K562 (cell line): ENCODE measurements at regions not wholly inside any gene's neighbourhood (a gene's known extent, or its start where the extent isn't known, plus 50 kb on each side); places are given as distances from the start of the nearest gene placed in this dataset.

ENCODE experiments used
- ATAC-seq: fragments of 200-7000 bp; cut with Tn5 transposase; 3 replicates; pipeline ENCODE4 v1.9.1; 2020; ENCODE audit warnings: moderate library complexity
- BruUV-seq: library from RNA; stranded (reverse); fragments of 400-500 nt; replicated peaks from 2 replicates; lab custom pipeline; 2021; lab: Mats Ljungman, UMichigan
- CTCF ChIA-PET: fragments of 300-600 bp; formaldehyde crosslinking; extraction: SDS; loops from one replicate; lab custom pipeline; 2021; ENCODE audit warnings: low intra/inter-chr PET ratio; lab: Yijun Ruan, JAX
- POLR2A ChIA-PET: fragments of 300-600, 350-650 bp; sonication (Branson Sonifier 250); formaldehyde crosslinking; extraction: SDS; loops from one replicate; lab custom pipeline; 2021; ENCODE audit warnings: antibody characterized with exemption, inconsistent platforms; lab: Yijun Ruan, JAX
- DNase-seq, 4 experiments: peaks; one replicate each; pipeline versions ENCODE4 v3.0.0 to v3.0.0-alpha.2; 2011 to 2018; ENCODE audit warnings: low spot score in 3 of 4, mixed read lengths in 3 of 4; ENCODE audit errors: extremely low read depth in 1 of 4
- FAIRE-seq: peaks from 2 replicates; lab custom pipeline; 2011; peaks lifted over from hg19 to GRCh38; lab: Jason Lieb, UNC
- H2AFZ ChIP-seq: 2 replicates; pipeline ENCODE4 v1.6.0; 2011; ENCODE audit warnings: low read depth, low read length, control low read depth, inconsistent platforms
- H3K27ac ChIP-seq: fragments of 200-600 bp; 3 replicates; pipeline ENCODE4 v1.8.0; 2011; ENCODE audit warnings: low read depth, mild to moderate bottlenecking, control low read depth, inconsistent platforms, low read length, moderate library complexity, mixed read lengths; ENCODE audit errors: extremely low read depth
- H3K27me3 ChIP-seq, 2 experiments: fragments of 300-600 bp in 1 of 2; 2 replicates in 1 of 2; 3 replicates in 1 of 2; pipeline versions ENCODE4 v1.6.0 to v1.8.0; 2011; ENCODE audit warnings: inconsistent platforms in 2 of 2, low read length in 2 of 2, mild to moderate bottlenecking in 1 of 2, mixed read lengths in 1 of 2, moderate library complexity in 1 of 2; ENCODE audit not compliant: control insufficient read depth in 2 of 2, insufficient read depth in 2 of 2
- H3K36me3 ChIP-seq: fragments of 300-600 bp; 3 replicates; pipeline ENCODE4 v1.8.0; 2011; ENCODE audit warnings: mild to moderate bottlenecking, low read length, inconsistent platforms; ENCODE audit not compliant: control insufficient read depth, insufficient read depth
- H3K4me1 ChIP-seq, 2 experiments: fragments of 200-600 bp in 1 of 2; replicated peaks in 1 of 2; 2 replicates in 1 of 2; 3 replicates in 1 of 2; pipeline versions ENCODE4 v1.5.1 to v1.8.0; 2011; ENCODE audit warnings: inconsistent platforms in 2 of 2, low read length in 2 of 2, mild to moderate bottlenecking in 1 of 2, mixed read lengths in 1 of 2, moderate library complexity in 1 of 2; ENCODE audit not compliant: control insufficient read depth in 2 of 2, insufficient read depth in 2 of 2
- H3K4me2 ChIP-seq: 2 replicates; pipeline ENCODE4 v1.6.1; 2011; ENCODE audit warnings: low read length, control low read depth, inconsistent platforms, mixed read lengths; ENCODE audit not compliant: insufficient read depth
- H3K4me3 ChIP-seq: fragments of 200-600 bp; sonication (generic), shearing (Covaris generic); 2 replicates; pipeline ENCODE4 v1.5.1; 2016; ENCODE audit warnings: control low read depth, inconsistent platforms
- H3K79me2 ChIP-seq: fragments of 200-600 bp; 3 replicates; pipeline ENCODE4 v1.8.0; 2011; ENCODE audit warnings: low read length, inconsistent platforms; ENCODE audit not compliant: control insufficient read depth, insufficient read depth
- H3K9ac ChIP-seq, 2 experiments: 2 replicates each; pipeline versions ENCODE4 v1.6.0 to v1.6.1; 2011; ENCODE audit warnings: low read depth in 2 of 2, low read length in 2 of 2, control low read depth in 1 of 2, inconsistent platforms in 1 of 2, mild to moderate bottlenecking in 1 of 2, mixed read lengths in 1 of 2; ENCODE audit not compliant: insufficient read depth in 1 of 2
- H3K9me1 ChIP-seq: one replicate; pipeline ENCODE4 v1.6.0; 2011; ENCODE audit warnings: inconsistent platforms, mild to moderate bottlenecking, low read length, moderate library complexity; ENCODE audit not compliant: control insufficient read depth, insufficient read depth
- H3K9me3 ChIP-seq: replicated peaks from 2 replicates; pipeline ENCODE4 v1.5.1; 2011; ENCODE audit warnings: low read depth, low read length, inconsistent platforms; ENCODE audit not compliant: control insufficient read depth, insufficient read depth
- H4K20me1 ChIP-seq: replicated peaks from 2 replicates; pipeline ENCODE4 v1.6.1; 2011; ENCODE audit warnings: low read length, inconsistent platforms, mixed read lengths; ENCODE audit not compliant: control insufficient read depth, insufficient read depth
- ESRRB ChIP-seq: fragments of 250-450 bp; sonication (Bioruptor Pico); IDR thresholded peaks from 2 replicates; pipeline ENCODE4 v1.5.0; 2020; ENCODE audit warnings: mild to moderate bottlenecking, moderate library complexity, borderline replicate concordance
- ETS2 ChIP-seq: IDR thresholded peaks from 2 replicates; pipeline ENCODE4 v1.6.1; 2016; ENCODE audit warnings: borderline replicate concordance, missing genetic modification characterization, mild to moderate bottlenecking, moderate library complexity, missing compliant biosample characterization; ENCODE audit not compliant: poor library complexity, severe bottlenecking
- JUN ChIP-seq, 2 experiments: sonication (generic) in 1 of 2; formaldehyde crosslinking in 1 of 2; IDR thresholded peaks; 2 replicates each; pipeline versions ENCODE4 v1.6.1 to v1.8.0; 2012 to 2022; ENCODE audit warnings: borderline replicate concordance in 2 of 2, mild to moderate bottlenecking in 2 of 2, improper control_type of control experiment in 1 of 2, low read depth in 1 of 2, low read length in 1 of 2, missing genetic modification reagents in 1 of 2
- NFATC3 ChIP-seq: fragments of 450-650 bp; IDR thresholded peaks from 2 replicates; pipeline ENCODE4 v1.6.1; 2017; ENCODE audit warnings: mild to moderate bottlenecking
- NR4A1 ChIP-seq, 2 experiments: fragments of 250-450 bp in 1 of 2; fragments of 450-650 bp in 1 of 2; sonication (Bioruptor Pico) in 1 of 2; IDR thresholded peaks; 2 replicates each; pipeline versions ENCODE4 v1.4.0 to v1.6.1; 2016 to 2020; ENCODE audit warnings: mild to moderate bottlenecking in 2 of 2, missing compliant biosample characterization in 1 of 2, missing genetic modification characterization in 1 of 2, moderate library complexity in 1 of 2
- SFPQ ChIP-seq: fragments of 200-400 bp; formaldehyde crosslinking; IDR thresholded peaks from 2 replicates; pipeline ENCODE4 v1.6.1; 2017; ENCODE audit warnings: mild to moderate bottlenecking, low read depth, low read length, moderate library complexity
- STAT5B ChIP-seq: fragments of 250-450 bp; sonication (Bioruptor Pico); IDR thresholded peaks from 2 replicates; pipeline ENCODE4 v1.8.0; 2021; ENCODE audit warnings: mild to moderate bottlenecking, inconsistent platforms
- UBTF ChIP-seq, 2 experiments: IDR thresholded peaks; 2 replicates each; pipeline ENCODE4 v1.6.1; 2012; ENCODE audit warnings: improper control_type of control experiment in 2 of 2, low read depth in 2 of 2, low read length in 2 of 2, borderline replicate concordance in 1 of 2
- ZKSCAN1 ChIP-seq: fragments of 150-350 bp; IDR thresholded peaks from 2 replicates; pipeline ENCODE4 v1.6.1; 2016; ENCODE audit warnings: low read depth, low read length
- ZNF239 ChIP-seq: fragments of 250-450 bp; sonication (Bioruptor Pico); IDR thresholded peaks from 2 replicates; pipeline ENCODE4 v1.4.0; 2020; ENCODE audit warnings: mild to moderate bottlenecking
- ZNF384 ChIP-seq: IDR thresholded peaks from 2 replicates; pipeline ENCODE4 v1.6.1; 2012; ENCODE audit warnings: low read depth, low read length, improper control_type of control experiment
- ZNF668 ChIP-seq: fragments of 250-450 bp; sonication (Bioruptor Pico); IDR thresholded peaks from 2 replicates; pipeline ENCODE4 v1.8.0; 2022; ENCODE audit warnings: mild to moderate bottlenecking, inconsistent platforms
- WGBS: fragments of 100-300 bp; shearing (Covaris generic); methylation state at CpG from one replicate; pipeline ENCODE4 v1.1.6; 2016; ENCODE audit warnings: low coverage, mixed read lengths; ENCODE audit not compliant: insufficient coverage; ENCODE audit errors: missing lambda C conversion rate; 5-methylcytosine and 5-hydroxymethylcytosine counted together
- in situ Hi-C: fragments of 300-500 bp; cut with MboI; formaldehyde crosslinking; loops from 4 replicates; pipeline ENCODE4 v1.15.0; 2018; ENCODE audit warnings: inconsistent platforms, mixed read lengths
- intact Hi-C: fragments of 100-400 bp; cut with micrococcal nuclease; formaldehyde crosslinking; loops from 2 replicates; pipeline ENCODE4 v1.14.2; 2022
- TF ChIP-seq, protein P1 (sequence below): IDR thresholded peaks from 2 replicates; pipeline ENCODE4 v1.6.1; 2011; ENCODE audit not compliant: insufficient read length; ENCODE audit errors: extremely low read depth

GRCh38 chr6:169368200-169368599 lies 114.6 kb upstream of the THBS2 start:
- 0% methylated on average over 11 of the region's 11 CpGs for WGBS
- Histone ChIP-seq H3K4me3 (no peak overlapping the region), H3K9me3 (no peaks in the 10 kb centered on the region), H3K9me1 (no peaks in the 10 kb centered on the region), H3K9ac (no peak overlapping the region), H3K36me3 (no peaks in the 10 kb centered on the region), H3K27me3 (peaks cover 4 to 39% of the 10 kb centered on the region in 2 experiments; a peak in 3 of 5 replicates), H2AFZ (no peak overlapping the region), H3K27ac (no peak overlapping the region), H3K79me2 (no peaks in the 10 kb centered on the region), H3K4me1 (peaks cover 0 to 4% of the 10 kb centered on the region in 2 experiments; a peak in 2 of 5 replicates), H3K4me2 (no peak overlapping the region), H4K20me1 (no peaks in the 10 kb centered on the region)
- no TSS peak for BruUV-seq
- in situ Hi-C loops (no loop called here), intact Hi-C loops (no loop called here)
- POLR2A ChIA-PET, result no interaction called here
- DNase-seq (no peak), FAIRE-seq (no peak), ATAC-seq (no peak)
- no peak for TF ChIP-seq UBTF (IDR thresholded peaks at IDR 0.05; ENCODE audit: borderline replicate concordance in 1 of 2, low read depth in 2 of 2, low read length in 2 of 2)
- no peak for TF ChIP-seq ESRRB (CRISPR knock-in tag)
- TF ChIP-seq, protein P1, sequence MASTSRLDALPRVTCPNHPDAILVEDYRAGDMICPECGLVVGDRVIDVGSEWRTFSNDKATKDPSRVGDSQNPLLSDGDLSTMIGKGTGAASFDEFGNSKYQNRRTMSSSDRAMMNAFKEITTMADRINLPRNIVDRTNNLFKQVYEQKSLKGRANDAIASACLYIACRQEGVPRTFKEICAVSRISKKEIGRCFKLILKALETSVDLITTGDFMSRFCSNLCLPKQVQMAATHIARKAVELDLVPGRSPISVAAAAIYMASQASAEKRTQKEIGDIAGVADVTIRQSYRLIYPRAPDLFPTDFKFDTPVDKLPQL, result no peak
- no peak for TF ChIP-seq JUN (IDR thresholded peaks at IDR 0.05; ENCODE audit: borderline replicate concordance, low read depth, low read length)
- TF ChIP-seq JUN (CRISPR knock-in tag; IDR thresholded peaks at IDR 0.05; ENCODE audit: borderline replicate concordance), result no peak
- no peak for TF ChIP-seq STAT5B (CRISPR knock-in tag)
- no peak for TF ChIP-seq ZNF239
- no peak for TF ChIP-seq ZNF668 (CRISPR knock-in tag)
- TF ChIP-seq NFATC3, result no peak
- TF ChIP-seq ZNF384, result no peak
- TF ChIP-seq ZKSCAN1, result no peak
- no peak for TF ChIP-seq ETS2 (tag)
- TF ChIP-seq NR4A1 (CRISPR knock-in tag; IDR thresholded peaks at IDR 0.05), result no peak
- TF ChIP-seq NR4A1 (tag; IDR thresholded peaks at IDR 0.05), result no peak
- TF ChIP-seq SFPQ, result no peak
- CTCF ChIA-PET, result no interaction called here
